Keratinocyte (primary cell): ENCODE measurements at regions not wholly inside any gene's neighbourhood (a gene's known extent, or its start where the extent isn't known, plus 50 kb on each side); places are given as distances from the start of the nearest gene placed in this dataset.

Source experiments
- CTCF ChIP-seq, 3 experiments: IDR thresholded peaks in 1 of 3; conservative IDR thresholded peaks in 1 of 3; optimal IDR thresholded peaks in 1 of 3; 2 replicates in 2 of 3; 3 replicates in 1 of 3; pipeline versions ENCODE3 to v1.5.1; 2011; ENCODE audit warnings: low read length in 3 of 3, mild to moderate bottlenecking in 3 of 3, moderate library complexity in 2 of 3, control low read depth in 1 of 3, inconsistent platforms in 1 of 3; ENCODE audit not compliant: insufficient read depth in 2 of 3; ENCODE audit errors: extremely low read depth in 1 of 3
- EZH2 ChIP-seq: IDR thresholded peaks from one replicate; pipeline ENCODE4 v1.6.1; 2012; ENCODE audit warnings: inconsistent platforms, mild to moderate bottlenecking, low read length, moderate library complexity

GRCh38 chr4:115723621-115724020, 610.2 kb upstream of the NDST4 start:
- TF ChIP-seq CTCF (optimal IDR thresholded peaks at IDR 0.05 in 1 of 3, IDR thresholded peaks at IDR 0.05 in 1 of 3, conservative IDR thresholded peaks at IDR 0.05 in 1 of 3; ENCODE audit: extremely low read depth in 1 of 3, insufficient read depth in 2 of 3, low read length in 3 of 3) (no peak), EZH2 (no peak)
